ENCODE measurements at regions not wholly inside any gene's neighbourhood (a gene's known extent, or its start where the extent isn't known, plus 50 kb on each side); places are given as distances from the start of the nearest gene placed in this dataset.

GRCh38 chr7:16298221-16298620 is 123.1 kb downstream of the CRPPA start:
- DNase-seq (ENCODE audit: low read depth, low spot score), result no peak
- ChIA-PET POLR2A (no interaction called here), CTCF (no interaction called here)
- no peak overlapping the region for H3K4me3 ChIP-seq (ENCODE audit: low read depth, low read length)
- TF ChIP-seq, protein P1, sequence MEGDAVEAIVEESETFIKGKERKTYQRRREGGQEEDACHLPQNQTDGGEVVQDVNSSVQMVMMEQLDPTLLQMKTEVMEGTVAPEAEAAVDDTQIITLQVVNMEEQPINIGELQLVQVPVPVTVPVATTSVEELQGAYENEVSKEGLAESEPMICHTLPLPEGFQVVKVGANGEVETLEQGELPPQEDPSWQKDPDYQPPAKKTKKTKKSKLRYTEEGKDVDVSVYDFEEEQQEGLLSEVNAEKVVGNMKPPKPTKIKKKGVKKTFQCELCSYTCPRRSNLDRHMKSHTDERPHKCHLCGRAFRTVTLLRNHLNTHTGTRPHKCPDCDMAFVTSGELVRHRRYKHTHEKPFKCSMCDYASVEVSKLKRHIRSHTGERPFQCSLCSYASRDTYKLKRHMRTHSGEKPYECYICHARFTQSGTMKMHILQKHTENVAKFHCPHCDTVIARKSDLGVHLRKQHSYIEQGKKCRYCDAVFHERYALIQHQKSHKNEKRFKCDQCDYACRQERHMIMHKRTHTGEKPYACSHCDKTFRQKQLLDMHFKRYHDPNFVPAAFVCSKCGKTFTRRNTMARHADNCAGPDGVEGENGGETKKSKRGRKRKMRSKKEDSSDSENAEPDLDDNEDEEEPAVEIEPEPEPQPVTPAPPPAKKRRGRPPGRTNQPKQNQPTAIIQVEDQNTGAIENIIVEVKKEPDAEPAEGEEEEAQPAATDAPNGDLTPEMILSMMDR (IDR thresholded peaks at IDR 0.05; ENCODE audit: insufficient read depth, low read length, missing control alignments), result no peak

DNA sequence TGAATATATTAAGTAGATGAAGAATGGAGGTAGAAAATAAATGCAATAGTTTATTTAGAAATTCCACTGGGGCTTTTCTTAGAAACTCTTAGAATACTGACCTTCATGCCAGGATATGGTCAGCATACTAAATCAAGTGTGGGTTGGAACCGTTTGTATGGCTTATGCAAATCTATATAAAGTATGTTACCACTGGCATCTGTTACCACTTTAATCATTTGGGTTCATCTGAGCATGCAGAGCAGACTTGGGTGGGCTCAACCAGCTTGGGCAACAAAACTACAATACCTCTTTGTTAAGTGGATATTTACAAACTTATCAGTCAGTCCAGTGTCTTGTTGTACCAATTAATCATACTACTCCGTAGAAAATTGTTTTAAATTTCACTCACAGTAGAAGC is 125.8 kb downstream of the CRPPA start:
- POLR2A ChIA-PET, result no interaction called here
- no peak overlapping the region for H3K4me3 ChIP-seq (ENCODE audit: low read depth, low read length)
- no peak for DNase-seq (ENCODE audit: low read depth, low spot score)
- CTCF ChIA-PET, result no interaction called here
- TF ChIP-seq, protein P1 (IDR thresholded peaks at IDR 0.05; ENCODE audit: insufficient read depth, low read length, missing control alignments), result no peak

GRCh38 chr7:16293669-16294425 is 127.5 kb downstream of the CRPPA start:
- ChIA-PET POLR2A (no interaction called here), CTCF (no interaction called here)
- H3K4me3 ChIP-seq (ENCODE audit: low read depth, low read length), result no peak overlapping the region
- DNase-seq (ENCODE audit: low read depth, low spot score), result no peak
- TF ChIP-seq, protein P1 (IDR thresholded peaks at IDR 0.05; ENCODE audit: insufficient read depth, low read length, missing control alignments), result no peak

DNA sequence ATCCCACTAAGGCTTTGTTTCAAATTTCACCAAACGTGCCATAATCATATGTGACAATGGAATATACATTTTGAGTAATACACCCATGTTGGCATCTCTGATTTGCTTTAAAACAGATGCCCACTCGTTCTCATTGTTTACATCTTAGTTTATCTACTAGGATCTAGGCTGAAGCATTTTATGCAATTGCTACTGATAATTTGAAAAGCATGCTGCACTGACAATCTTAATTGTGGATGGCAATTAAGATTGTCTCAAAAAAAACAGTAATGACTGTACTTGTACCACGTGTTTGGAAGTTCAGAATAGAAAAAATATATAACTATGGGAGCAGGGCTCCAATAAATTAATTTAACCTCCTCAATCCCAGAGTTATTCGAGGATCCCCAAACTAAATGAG is 136.8 kb downstream of the CRPPA start:
- H3K4me3 ChIP-seq (ENCODE audit: low read depth, low read length), result no peak overlapping the region
- no peak for DNase-seq (ENCODE audit: low read depth, low spot score)
- ChIA-PET CTCF (no interaction called here), POLR2A (no interaction called here)
- TF ChIP-seq, protein P1 (IDR thresholded peaks at IDR 0.05; ENCODE audit: insufficient read depth, low read length, missing control alignments), result no peak

DNA sequence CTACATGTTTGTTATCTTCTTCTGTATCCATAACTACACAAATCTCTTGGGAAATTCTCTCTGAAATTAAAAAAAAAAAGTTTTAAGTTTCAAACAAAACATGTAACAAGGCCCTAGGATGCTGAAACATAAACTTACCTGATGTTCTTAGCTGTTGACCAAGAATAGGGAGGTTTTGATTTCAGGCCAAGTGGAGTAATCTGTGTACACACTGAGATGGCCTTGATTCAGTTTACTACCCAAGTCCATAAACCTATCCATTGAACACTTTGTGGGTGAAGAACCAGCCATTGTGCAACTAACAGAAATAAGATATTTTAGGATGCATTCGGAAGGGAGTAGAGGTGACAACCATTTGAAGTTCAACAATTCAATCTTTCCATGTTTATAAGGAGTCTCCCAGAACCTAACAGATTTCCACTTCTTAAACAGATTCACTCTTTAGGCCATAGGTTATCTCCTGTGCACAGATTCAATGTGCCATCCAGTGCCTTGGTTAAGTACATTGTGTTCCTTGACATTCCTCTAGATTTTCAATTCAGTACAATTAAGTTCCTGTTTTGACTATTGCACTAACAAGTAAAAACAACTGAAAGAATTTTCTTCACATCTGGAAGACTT is 143.1 kb downstream of the CRPPA start:
- ChIA-PET POLR2A (no interaction called here), CTCF (no interaction called here)
- DNase-seq (ENCODE audit: low read depth, low spot score), result no peak
- TF ChIP-seq, protein P1 (IDR thresholded peaks at IDR 0.05; ENCODE audit: insufficient read depth, low read length, missing control alignments), result no peak
- no peak overlapping the region for H3K4me3 ChIP-seq (ENCODE audit: low read depth, low read length)

- ChIA-PET POLR2A (no interaction called here), CTCF (interaction anchor here (0.6 kb wide), 1 partner anchor 35 kb away, joined by 3 read pairs; no protein-coding TSS in a partner anchor)
- DNase-seq (ENCODE audit: low read depth, low spot score), result no peak
- H3K4me3 ChIP-seq (ENCODE audit: low read depth, low read length), result no peak overlapping the region
- TF ChIP-seq, protein P1 (IDR thresholded peaks at IDR 0.05; ENCODE audit: insufficient read depth, low read length, missing control alignments), result no peak
Observed at GRCh38 chr7:16271990-16272665, 149.2 kb downstream of the CRPPA start.
